ENCODE measurements at regions not wholly inside any gene's neighbourhood (a gene's known extent, or its start where the extent isn't known, plus 50 kb on each side); places are given as distances from the start of the nearest gene placed in this dataset.

DNA sequence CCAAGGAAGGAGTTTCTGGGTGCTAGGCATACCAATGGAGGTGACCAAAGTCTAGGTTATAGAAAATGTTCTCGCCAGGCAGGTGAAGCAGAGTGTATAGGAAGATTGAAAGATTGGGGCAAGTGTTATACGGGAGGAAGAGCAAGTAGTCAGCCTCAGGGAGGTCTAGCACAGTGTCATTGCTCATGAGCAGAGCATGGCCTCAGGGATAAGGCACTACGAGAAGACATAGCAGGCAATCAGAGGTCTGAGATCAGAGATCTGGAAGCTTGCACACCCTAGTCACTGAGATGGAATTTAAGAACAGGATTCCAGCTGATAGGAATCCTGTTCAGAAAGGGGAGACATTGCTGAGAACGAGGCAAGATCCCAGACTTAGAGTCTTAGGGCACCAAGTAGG lies 350.0 kb upstream of the CASK start:
- DNase-seq (ENCODE audit: low spot score): no peak
- H3K27ac ChIP-seq (ENCODE audit: poor library complexity, severe bottlenecking): no peak overlapping the region
- no peaks in the 10 kb centered on the region for H3K4me1 ChIP-seq (ENCODE audit: insufficient read depth, poor library complexity, severe bottlenecking)
- H3K27me3 ChIP-seq (ENCODE audit: insufficient read depth, poor library complexity, severe bottlenecking): no peaks in the 10 kb centered on the region
- H3K36me3 ChIP-seq (ENCODE audit: low read depth): no peaks in the 10 kb centered on the region
- no peak overlapping the region for H3K4me3 ChIP-seq (ENCODE audit: severe bottlenecking)
- H3K9me3 ChIP-seq (ENCODE audit: severe bottlenecking): no peaks in the 10 kb centered on the region
- TF ChIP-seq, protein P1, sequence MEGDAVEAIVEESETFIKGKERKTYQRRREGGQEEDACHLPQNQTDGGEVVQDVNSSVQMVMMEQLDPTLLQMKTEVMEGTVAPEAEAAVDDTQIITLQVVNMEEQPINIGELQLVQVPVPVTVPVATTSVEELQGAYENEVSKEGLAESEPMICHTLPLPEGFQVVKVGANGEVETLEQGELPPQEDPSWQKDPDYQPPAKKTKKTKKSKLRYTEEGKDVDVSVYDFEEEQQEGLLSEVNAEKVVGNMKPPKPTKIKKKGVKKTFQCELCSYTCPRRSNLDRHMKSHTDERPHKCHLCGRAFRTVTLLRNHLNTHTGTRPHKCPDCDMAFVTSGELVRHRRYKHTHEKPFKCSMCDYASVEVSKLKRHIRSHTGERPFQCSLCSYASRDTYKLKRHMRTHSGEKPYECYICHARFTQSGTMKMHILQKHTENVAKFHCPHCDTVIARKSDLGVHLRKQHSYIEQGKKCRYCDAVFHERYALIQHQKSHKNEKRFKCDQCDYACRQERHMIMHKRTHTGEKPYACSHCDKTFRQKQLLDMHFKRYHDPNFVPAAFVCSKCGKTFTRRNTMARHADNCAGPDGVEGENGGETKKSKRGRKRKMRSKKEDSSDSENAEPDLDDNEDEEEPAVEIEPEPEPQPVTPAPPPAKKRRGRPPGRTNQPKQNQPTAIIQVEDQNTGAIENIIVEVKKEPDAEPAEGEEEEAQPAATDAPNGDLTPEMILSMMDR (IDR thresholded peaks at IDR 0.05; ENCODE audit: poor library complexity, severe bottlenecking): no peak
- ATAC-seq (ENCODE audit: low read depth): no peak

DNA sequence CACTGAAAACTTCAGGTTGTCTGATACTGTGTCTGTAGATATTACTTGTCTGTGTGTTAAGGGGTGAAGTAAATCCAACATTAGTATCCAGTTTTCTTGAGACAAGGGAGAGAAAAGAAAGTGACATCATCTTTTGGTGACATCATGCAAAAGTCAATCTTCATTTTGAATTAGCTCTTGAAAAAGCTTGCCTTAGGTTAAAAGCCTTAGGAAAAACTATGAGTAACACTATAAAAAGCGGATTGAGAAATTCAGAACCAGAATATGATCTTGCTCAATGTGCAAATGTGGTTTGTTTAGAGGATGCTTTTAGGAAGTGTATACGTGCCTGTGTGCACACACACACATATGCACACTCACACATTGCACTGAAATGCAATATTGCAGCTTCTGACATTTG lies 345.8 kb upstream of the CASK start:
- TF ChIP-seq, protein P1 (IDR thresholded peaks at IDR 0.05; ENCODE audit: poor library complexity, severe bottlenecking): no peak
- DNase-seq (ENCODE audit: low spot score) (no peak), ATAC-seq (ENCODE audit: low read depth) (peak; percentile 41)
- H3K9me3 ChIP-seq (ENCODE audit: severe bottlenecking): no peaks in the 10 kb centered on the region
- H3K36me3 ChIP-seq (ENCODE audit: low read depth): no peaks in the 10 kb centered on the region
- no peaks in the 10 kb centered on the region for H3K27me3 ChIP-seq (ENCODE audit: insufficient read depth, poor library complexity, severe bottlenecking)
- H3K4me1 ChIP-seq (ENCODE audit: insufficient read depth, poor library complexity, severe bottlenecking): no peaks in the 10 kb centered on the region
- no peak overlapping the region for H3K4me3 ChIP-seq (ENCODE audit: severe bottlenecking)
- H3K27ac ChIP-seq (ENCODE audit: poor library complexity, severe bottlenecking): no peak overlapping the region

DNA sequence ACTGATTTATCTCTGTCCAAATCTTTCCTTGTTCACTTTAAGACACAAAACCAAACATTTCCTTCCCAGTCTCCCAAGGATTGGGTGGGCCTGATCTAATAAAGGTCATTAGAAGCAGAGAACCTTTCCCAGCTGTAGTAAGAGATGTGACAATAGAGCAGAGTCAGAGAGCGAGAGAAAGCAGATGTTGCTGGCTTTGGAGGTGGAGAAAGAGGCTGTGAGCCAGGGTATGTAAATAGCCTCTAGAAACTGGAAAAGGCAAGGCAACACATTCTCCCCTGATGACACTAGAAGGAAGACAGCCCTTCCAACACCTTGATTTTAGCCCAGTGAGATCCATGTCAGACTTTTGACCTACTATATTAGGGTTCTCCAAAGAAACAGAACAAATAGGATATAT lies 337.5 kb upstream of the CASK start:
- TF ChIP-seq, protein P1 (IDR thresholded peaks at IDR 0.05; ENCODE audit: poor library complexity, severe bottlenecking): no peak
- no peaks in the 10 kb centered on the region for H3K36me3 ChIP-seq (ENCODE audit: low read depth)
- ATAC-seq (ENCODE audit: low read depth): no peak
- no peak overlapping the region for H3K27ac ChIP-seq (ENCODE audit: poor library complexity, severe bottlenecking)
- H3K9me3 ChIP-seq (ENCODE audit: severe bottlenecking): no peaks in the 10 kb centered on the region
- H3K27me3 ChIP-seq (ENCODE audit: insufficient read depth, poor library complexity, severe bottlenecking): no peaks in the 10 kb centered on the region
- H3K4me3 ChIP-seq (ENCODE audit: severe bottlenecking): no peak overlapping the region
- DNase-seq (ENCODE audit: low spot score): no peak
- H3K4me1 ChIP-seq (ENCODE audit: insufficient read depth, poor library complexity, severe bottlenecking): no peaks in the 10 kb centered on the region

DNA sequence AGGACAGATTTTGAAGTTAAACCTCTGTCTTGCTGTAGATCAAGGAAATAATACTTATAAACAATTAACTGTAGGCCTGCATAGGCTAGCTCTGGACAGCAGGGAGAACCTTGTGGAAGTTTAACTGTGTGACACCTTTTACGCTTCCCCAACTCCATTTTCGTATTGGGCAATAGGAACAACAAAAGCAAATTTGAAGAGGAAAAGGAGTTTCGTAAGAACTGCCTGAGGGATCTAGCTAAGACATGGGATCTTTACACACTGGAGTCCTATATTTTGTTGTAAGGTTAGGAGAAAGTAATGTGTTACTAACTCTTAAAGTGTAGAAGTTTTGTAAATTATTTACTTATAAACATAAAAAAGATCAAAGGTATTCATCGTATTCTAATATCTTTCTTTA lies 324.9 kb upstream of the CASK start:
- no peaks in the 10 kb centered on the region for H3K9me3 ChIP-seq (ENCODE audit: severe bottlenecking)
- no peak for DNase-seq (ENCODE audit: low spot score)
- TF ChIP-seq, protein P1 (IDR thresholded peaks at IDR 0.05; ENCODE audit: poor library complexity, severe bottlenecking): no peak

DNA sequence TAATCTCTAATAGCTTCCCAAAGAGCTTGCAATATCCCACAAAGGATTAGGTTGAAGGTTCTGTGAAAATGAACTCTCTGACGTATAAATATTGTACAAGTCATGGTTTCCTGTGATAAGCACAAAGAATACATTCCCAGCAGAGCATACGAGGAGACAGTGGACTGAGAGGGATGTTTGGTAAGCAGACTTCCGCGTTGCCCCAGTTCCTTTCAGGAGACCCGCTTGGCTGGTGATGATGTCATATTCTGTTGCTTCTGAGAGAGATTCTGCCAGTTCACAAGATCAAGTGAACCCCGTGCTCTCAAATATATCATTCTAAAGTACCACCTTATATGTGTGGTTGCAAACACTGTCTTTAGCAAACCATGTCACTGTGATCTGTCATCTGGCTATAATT lies 323.9 kb upstream of the CASK start:
- H3K4me1 ChIP-seq (ENCODE audit: insufficient read depth, poor library complexity, severe bottlenecking): no peaks in the 10 kb centered on the region
- DNase-seq (ENCODE audit: low spot score): no peak
- ATAC-seq (ENCODE audit: low read depth): no peak
- no peak overlapping the region for H3K4me3 ChIP-seq (ENCODE audit: severe bottlenecking)
- no peaks in the 10 kb centered on the region for H3K9me3 ChIP-seq (ENCODE audit: severe bottlenecking)
- H3K36me3 ChIP-seq (ENCODE audit: low read depth): no peaks in the 10 kb centered on the region
- TF ChIP-seq, protein P1 (IDR thresholded peaks at IDR 0.05; ENCODE audit: poor library complexity, severe bottlenecking): no peak
- H3K27me3 ChIP-seq (ENCODE audit: insufficient read depth, poor library complexity, severe bottlenecking): no peaks in the 10 kb centered on the region
- H3K27ac ChIP-seq (ENCODE audit: poor library complexity, severe bottlenecking): no peak overlapping the region

More for the DNA sequence above, 324.9 kb upstream of the CASK start:
- no peak overlapping the region for H3K4me3 ChIP-seq (ENCODE audit: severe bottlenecking)
- ATAC-seq (ENCODE audit: low read depth): no peak
- H3K27me3 ChIP-seq (ENCODE audit: insufficient read depth, poor library complexity, severe bottlenecking): no peaks in the 10 kb centered on the region
- no peak overlapping the region for H3K27ac ChIP-seq (ENCODE audit: poor library complexity, severe bottlenecking)
- no peaks in the 10 kb centered on the region for H3K36me3 ChIP-seq (ENCODE audit: low read depth)
- no peaks in the 10 kb centered on the region for H3K4me1 ChIP-seq (ENCODE audit: insufficient read depth, poor library complexity, severe bottlenecking)

All from RWPE2 (cell line).